NCI-H2029 treated with DMSO at 0.1 percent for 48 hours (cell line): ENCODE measurements at regions not wholly inside any gene's neighbourhood (a gene's known extent, or its start where the extent isn't known, plus 50 kb on each side); places are given as distances from the start of the nearest gene placed in this dataset.
"Not testable (repeated sequence)": the region's sequence is repeated elsewhere in the genome, so short reads cannot be mapped to it uniquely, and the experiment has no call there.

Experiments used
- DNase-seq: peaks from one replicate; lab custom pipeline; 2025; lab: John Stamatoyannopoulos, UW

DNA sequence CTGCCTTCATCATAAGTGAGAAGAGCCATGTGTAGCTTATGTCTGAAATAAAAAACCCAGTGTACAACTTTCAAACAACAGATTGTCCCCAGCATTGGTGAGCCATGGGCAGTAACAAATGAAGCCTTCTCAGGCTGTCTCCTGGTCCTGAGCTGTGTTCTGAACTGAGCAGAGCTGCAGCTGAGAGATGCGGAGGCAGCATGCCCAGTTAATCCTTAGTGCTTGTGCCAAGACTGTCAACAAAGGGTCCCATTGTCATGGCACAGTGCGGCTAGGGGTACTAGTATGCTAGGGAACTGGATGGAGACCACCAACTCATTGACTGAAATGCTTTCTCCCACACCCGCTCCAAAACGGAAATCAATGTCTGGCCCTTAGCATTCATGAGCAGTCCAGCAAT, 154.3 kb downstream of the RMST start:
- no peak for DNase-seq

GRCh38 chr12:97628962-97629361, 166.4 kb downstream of the RMST start:
- no peak for DNase-seq

DNA sequence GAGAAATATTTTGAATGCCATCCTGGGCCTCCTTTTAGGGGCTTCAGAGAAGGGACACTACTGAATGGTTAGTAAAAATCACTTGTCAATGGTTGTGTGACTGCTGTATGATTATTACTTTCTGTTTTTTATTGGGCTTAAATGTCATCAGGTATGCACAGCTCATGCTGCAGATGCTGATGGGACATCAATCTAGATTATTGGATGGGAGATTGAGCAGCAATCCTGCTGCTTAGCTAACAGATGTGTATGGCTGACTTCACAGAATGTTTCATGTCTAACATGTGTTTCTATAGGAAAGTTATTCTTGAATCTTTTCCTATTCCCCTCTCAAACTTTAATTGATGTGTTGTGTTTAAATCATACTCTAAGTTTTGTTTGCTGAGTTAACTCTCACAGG, 166.8 kb downstream of the RMST start:
- DNase-seq, result no peak

GRCh38 chr12:97630356-97630755, 167.8 kb downstream of the RMST start:
- no peak for DNase-seq

- DNase-seq, result no peak
Measured at GRCh38 chr12:97630875-97631274, 168.3 kb downstream of the RMST start.

- no peak for DNase-seq
Measured at GRCh38 chr12:97637770-97638169, 175.2 kb downstream of the RMST start.

DNA sequence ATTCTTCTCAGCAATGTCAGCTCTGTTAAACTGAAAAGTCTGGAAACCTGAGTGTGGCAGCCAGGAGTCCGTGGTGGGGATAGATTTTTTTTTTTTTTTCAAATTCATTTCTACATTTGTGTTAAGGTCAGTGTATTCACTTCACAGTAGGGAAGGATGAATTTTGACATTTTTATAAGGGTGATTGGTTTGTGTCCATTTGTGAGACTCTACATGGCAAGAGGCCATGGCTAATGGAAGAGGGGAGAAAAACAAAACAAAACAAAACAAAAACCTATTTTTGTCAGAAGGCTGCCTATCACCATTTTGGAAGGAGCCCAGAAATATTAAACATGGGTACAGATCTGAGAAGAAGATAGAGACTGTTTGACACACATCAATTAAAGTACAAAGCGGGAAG, 176.1 kb downstream of the RMST start:
- no peak for DNase-seq

- DNase-seq, result no peak
Measured at GRCh38 chr12:97639702-97640101, 177.1 kb downstream of the RMST start.

DNA sequence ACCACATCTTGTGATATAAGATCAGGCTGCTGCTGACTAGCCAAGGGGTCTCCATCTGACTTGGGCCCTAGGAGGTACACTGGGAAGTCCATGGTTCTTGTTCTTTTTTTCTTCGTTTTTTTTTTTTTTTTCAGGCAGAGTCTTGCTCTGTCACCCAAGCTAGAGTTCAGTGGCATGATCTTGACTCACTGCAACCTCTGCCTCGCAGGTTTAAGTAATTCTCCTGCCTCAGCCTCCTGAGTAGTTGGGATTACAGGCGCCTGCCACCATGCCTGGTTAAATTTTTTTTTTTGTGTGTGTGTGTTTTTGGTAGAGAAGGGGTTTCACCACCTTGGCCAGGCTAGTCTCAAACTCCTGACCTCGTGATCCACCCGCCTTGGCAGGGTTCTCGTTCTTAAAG, 178.2 kb downstream of the RMST start:
- DNase-seq, result no peak

GRCh38 chr12:97642911-97643310, 180.3 kb downstream of the RMST start:
- DNase-seq, result no peak

DNA sequence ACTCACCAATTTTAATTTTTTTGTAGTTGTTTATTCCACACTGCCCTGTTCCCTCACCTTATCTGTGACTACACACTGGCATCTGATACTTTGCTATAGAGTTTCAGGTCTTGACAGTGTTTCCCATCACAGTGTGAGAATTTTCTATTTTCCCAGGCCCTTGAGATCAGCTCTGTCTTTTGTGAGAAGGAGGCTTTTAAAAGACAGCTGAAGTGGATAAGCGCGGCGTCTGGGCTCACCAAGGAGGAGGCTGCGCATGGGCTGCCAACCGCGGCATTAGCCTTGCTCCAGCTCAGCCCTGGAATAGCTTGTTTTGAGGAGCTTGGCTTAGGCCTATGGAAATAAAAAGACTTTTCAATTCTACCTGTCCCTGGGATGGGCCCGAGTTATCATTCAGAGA, 181.3 kb downstream of the RMST start:
- no peak for DNase-seq

GRCh38 chr12:97645726-97646125, 183.1 kb downstream of the RMST start:
- DNase-seq, result no peak

DNA sequence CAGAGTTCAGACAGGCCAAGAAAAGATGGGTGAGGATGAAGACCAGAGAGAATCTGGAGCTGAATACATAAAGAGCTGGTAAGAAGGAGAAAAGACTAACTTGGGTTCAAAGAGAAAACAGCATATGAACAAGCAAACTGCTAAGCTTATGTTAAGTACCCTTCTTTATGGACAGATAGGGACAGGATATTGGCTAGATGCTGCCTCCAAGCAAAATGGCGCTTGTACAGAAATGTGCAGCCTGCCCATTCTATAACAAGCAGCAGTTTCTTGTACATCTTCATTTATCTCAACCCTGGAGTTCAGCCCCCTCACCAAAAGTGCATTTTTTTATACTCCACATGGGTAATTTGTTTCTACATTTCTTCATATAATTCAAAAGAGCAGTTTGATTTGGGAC, 184.5 kb downstream of the RMST start:
- DNase-seq, result no peak

GRCh38 chr12:97650242-97650641, 187.6 kb downstream of the RMST start:
- no peak for DNase-seq

DNA sequence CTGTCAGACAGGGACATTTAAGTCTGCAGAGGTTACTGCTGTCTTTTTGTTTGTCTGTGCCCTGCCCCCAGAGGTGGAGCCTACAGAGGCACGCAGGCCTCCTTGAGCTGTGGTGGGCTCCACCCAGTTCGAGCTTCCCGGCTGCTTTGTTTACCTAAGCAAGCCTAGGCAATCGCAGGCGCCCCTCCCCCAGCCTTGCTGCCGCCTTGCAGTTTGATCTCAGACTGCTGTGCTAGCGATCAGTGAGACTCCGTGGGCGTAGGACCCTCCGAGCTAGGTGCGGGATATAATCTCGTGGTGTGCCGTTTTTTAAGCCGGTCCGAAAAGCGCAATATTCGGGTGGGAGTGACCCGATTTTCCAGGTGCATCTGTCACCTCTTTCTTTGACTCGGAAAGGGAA, 193.9 kb downstream of the RMST start:
- not testable (repeated sequence) for DNase-seq

- DNase-seq, result no peak
Measured at GRCh38 chr12:97659117-97659880, 196.7 kb downstream of the RMST start.

GRCh38 chr12:97666263-97666662, 203.7 kb downstream of the RMST start:
- no peak for DNase-seq

DNA sequence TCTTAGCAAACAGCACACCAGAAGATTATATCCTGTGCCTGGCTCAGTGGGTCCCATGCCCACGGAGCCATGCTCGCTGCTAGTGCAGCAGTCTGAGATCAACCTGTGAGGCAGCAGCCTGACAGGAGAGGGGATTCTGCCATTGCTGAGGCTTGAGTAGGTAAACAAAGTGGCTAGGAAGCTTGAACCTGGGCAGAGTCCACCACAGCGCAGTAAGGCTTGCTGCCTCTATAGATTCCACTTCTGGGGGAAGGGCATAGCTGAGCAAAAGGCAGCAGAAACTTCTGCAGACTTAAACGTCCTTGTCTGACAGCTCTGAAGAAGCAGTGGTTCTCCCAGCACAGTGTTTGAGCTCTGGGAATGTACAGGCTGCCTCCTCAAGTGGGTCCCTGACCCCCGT, 210.3 kb downstream of the RMST start:
- DNase-seq, result no peak

DNA sequence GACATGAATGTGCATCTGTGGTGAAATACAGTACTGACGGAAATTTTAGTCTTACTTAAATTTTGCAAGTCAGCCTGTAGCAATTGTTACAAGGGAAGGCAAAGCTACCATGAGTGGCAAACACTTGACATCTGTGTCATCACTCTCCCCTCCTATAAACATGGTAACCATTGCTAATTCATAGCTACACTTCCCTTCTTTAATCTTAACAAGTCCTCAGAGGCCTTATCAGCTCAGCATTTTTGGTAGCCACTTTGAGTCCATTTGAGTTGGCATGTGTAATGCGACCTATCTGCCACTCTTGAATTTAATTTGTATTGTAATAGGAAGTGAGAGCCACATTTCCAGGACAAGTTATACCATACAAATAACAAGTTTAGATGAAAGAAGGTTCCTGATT, 218.1 kb downstream of the RMST start:
- no peak for DNase-seq

DNA sequence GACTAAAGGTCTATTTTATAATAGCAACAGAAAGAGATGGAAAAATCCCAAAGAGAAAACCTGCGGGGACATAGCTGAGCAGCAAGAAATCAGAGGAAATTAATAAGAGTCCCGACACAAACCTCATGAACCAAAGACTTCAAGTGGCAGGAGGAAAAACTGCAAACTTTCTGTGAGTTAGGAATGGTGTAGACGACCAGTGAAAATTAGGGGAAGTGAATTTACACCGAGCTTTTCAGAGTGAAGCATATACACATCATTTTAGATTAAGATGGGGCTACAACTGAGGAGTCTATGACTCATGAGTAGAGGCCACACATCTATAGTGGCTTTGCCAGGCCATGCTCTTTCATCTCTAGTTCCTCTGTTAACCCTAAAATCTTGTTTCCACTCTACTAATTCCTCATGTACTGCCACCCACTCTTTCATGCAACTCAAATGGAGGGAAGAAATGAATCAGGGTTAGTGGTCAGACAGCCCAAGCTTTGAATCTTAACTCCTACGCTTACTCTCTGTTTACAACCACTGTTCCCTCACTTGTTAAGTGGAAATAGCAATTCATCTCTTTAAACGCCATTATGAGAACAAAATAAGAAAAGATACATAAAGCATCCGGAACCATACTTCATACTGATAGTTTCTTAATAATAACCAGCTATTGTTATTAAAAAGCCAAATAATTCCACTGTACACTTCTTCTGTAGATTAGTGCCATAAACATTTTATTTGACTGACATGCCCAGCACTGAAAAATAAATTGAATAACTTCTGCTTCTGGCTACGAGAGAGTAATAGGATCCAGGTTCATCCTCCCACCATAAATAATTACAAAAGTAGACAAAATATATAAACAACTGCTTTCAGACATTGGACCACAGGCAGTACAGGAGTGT, 219.3 kb downstream of the RMST start:
- DNase-seq, result no peak

GRCh38 chr12:97685360-97685759, 222.8 kb downstream of the RMST start:
- no peak for DNase-seq

DNA sequence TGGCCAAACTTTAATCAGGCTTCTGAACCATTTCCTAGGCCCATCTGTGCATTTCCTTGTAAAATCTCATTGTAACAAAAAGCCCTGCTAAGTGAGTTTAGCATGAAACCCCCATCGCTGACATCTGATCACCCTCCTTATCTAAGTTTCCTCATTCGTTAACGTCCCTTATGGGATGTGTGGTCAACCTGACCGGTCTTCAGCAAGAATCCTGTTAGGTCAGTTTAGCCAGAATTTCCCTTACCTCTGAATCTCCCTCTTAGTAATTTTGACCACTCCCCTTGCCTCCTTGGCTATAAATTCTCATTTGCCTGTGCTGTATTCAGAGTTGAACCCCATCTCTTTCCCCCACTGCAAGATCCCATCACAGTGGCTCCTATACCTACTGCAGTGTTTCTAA, 239.3 kb downstream of the RMST start:
- DNase-seq, result no peak

DNA sequence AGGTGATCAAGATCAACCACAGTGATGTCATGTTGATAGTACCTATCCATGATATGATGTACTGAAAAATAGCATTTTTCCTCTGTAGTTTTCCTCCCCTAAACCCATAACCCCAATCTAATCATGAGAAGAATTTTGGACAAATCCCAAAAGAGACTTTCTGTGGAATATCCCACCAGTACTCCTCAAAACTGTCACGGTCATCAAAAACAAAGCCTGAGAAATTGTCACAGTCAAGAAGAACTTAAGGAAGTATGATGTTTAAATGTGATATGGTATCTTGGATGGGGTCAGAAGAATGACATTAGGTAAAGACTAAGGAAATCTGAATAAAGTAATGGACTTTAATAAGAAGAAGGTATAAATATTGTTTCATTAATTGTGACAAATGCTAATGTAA, 248.8 kb downstream of the RMST start:
- no peak for DNase-seq
